ENCODE measurements at regions not wholly inside any gene's neighbourhood (a gene's known extent, or its start where the extent isn't known, plus 50 kb on each side); places are given as distances from the start of the nearest gene placed in this dataset.
"Not testable (repeated sequence)": the region's sequence is repeated elsewhere in the genome, so short reads cannot be mapped to it uniquely, and the experiment has no call there.

DNA sequence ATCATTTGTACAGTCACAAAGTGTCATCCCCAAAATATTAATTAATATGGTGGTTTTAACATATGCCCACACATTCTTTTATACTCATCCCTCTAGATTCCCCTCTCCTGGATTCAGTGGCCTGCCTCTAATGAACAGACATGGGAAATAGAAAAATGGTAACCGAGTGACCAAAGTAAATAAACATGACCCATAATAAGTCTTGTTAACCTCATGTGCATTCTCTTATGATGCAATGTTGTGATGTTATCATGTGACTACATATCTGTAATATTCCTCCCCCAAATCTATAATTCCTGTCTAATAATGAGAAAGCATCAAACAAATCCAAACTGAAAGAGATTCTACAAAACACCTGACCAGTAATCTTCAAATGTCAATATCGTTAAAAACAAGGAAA is 164.5 kb upstream of the PRSS1 start:
- 84% methylated on average over 2 of the region's 2 CpGs for WGBS, 2 donors
- Histone ChIP-seq H3K9me3 (ENCODE audit: control insufficient read depth in 2 of 2, insufficient read depth in 1 of 2, low read depth in 1 of 2, low read length in 1 of 2) (no peaks in the 10 kb centered on the region), H3K36me3 (ENCODE audit: control insufficient read depth in 2 of 2, insufficient read depth in 2 of 2, low read length in 1 of 2) (no peaks in the 10 kb centered on the region), H3K27ac (ENCODE audit: low read depth in 2 of 2, low read length in 1 of 2) (no peak overlapping the region), H3K27me3 (ENCODE audit: control insufficient read depth in 1 of 2, insufficient read depth in 2 of 2, low read length in 2 of 2) (no peaks in the 10 kb centered on the region), H3K4me3 (ENCODE audit: low read depth in 1 of 2, low read length in 2 of 2) (no peak overlapping the region), H3K4me1 (ENCODE audit: control insufficient read depth in 2 of 2, insufficient read depth in 2 of 2, low read length in 1 of 2) (no peaks in the 10 kb centered on the region)

DNA sequence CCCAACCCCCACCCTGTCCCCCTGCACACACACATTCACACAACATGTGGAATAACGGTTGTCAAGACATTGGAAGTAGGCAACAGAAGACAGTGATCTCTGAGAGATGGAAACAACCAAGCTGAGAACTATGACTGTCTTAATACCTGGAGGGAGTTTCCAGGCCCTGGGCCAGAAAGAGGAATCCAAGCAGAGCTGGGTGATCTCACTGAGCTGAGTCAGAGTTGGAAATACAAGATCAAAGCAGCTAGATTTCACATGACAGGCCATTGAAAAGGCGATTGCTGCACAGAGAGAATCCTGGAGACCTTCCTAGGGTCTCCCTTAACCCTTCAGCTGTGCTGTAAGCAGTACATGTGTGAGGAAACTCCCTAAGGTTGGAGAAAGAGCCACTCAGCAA is 165.8 kb upstream of the PRSS1 start:
- Histone ChIP-seq H3K27ac (ENCODE audit: low read depth in 2 of 2, low read length in 1 of 2) (no peak overlapping the region), H3K36me3 (ENCODE audit: control insufficient read depth in 2 of 2, insufficient read depth in 2 of 2, low read length in 1 of 2) (no peaks in the 10 kb centered on the region), H3K27me3 (ENCODE audit: control insufficient read depth in 1 of 2, insufficient read depth in 2 of 2, low read length in 2 of 2) (no peaks in the 10 kb centered on the region), H3K4me1 (ENCODE audit: control insufficient read depth in 2 of 2, insufficient read depth in 2 of 2, low read length in 1 of 2) (no peaks in the 10 kb centered on the region), H3K4me3 (ENCODE audit: low read depth in 1 of 2, low read length in 2 of 2) (no peak overlapping the region), H3K9me3 (ENCODE audit: control insufficient read depth in 2 of 2, insufficient read depth in 1 of 2, low read depth in 1 of 2, low read length in 1 of 2) (no peaks in the 10 kb centered on the region)
- 21 to 33% methylated on average over 2 of the region's 2 CpGs for WGBS, 2 donors

DNA sequence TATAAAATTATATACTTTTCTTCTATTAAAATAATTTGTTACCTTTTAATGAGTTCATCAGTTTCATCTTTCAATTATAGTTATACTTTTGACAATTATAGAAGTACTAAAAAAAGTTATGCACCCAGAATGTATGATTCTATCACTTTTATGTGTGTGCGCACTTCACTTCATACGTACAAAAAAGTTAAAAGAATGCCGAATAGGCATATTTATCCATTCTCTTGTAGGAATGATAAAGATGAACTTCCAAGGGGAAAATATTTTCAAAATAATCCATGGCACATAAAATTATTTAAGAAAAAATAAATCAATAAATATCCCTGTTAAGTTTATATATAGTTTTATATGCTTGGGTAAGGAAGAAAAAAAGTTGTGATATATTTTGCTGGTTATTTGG is 166.9 kb upstream of the PRSS1 start:
- 95 to 99% methylated on average over 3 of the region's 3 CpGs for WGBS, 2 donors
- H3K9me3 ChIP-seq (ENCODE audit: control insufficient read depth in 2 of 2, insufficient read depth in 1 of 2, low read depth in 1 of 2, low read length in 1 of 2): no peaks in the 10 kb centered on the region
- no peak overlapping the region for H3K4me3 ChIP-seq (ENCODE audit: low read depth in 1 of 2, low read length in 2 of 2)
- no peaks in the 10 kb centered on the region for H3K27me3 ChIP-seq (ENCODE audit: control insufficient read depth in 1 of 2, insufficient read depth in 2 of 2, low read length in 2 of 2)
- no peaks in the 10 kb centered on the region for H3K4me1 ChIP-seq (ENCODE audit: control insufficient read depth in 2 of 2, insufficient read depth in 2 of 2, low read length in 1 of 2)
- H3K36me3 ChIP-seq (ENCODE audit: control insufficient read depth in 2 of 2, insufficient read depth in 2 of 2, low read length in 1 of 2): no peaks in the 10 kb centered on the region
- H3K27ac ChIP-seq (ENCODE audit: low read depth in 2 of 2, low read length in 1 of 2): no peak overlapping the region

DNA sequence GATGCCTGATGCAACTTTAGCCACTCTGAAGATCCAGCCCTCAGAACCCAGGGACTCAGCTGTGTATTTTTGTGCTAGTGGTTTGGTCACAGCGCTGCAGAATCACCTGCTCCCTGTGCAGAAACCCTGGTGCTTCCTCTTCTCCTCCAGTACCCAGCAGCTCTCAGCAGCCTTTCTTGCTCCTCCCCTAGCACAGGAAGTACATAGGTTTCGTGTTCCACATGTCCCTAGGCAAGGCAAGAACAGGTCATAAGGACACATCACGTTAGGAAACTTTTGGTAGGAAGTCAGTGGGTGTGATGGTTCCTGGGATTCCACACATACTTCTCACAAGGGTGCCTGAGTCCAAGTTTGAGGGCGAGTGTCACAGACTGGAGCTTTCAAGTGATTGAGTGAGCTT is 167.9 kb upstream of the PRSS1 start:
- no peaks in the 10 kb centered on the region for H3K4me1 ChIP-seq (ENCODE audit: control insufficient read depth in 2 of 2, insufficient read depth in 2 of 2, low read length in 1 of 2)
- no peaks in the 10 kb centered on the region for H3K9me3 ChIP-seq (ENCODE audit: control insufficient read depth in 2 of 2, insufficient read depth in 1 of 2, low read depth in 1 of 2, low read length in 1 of 2)
- H3K27ac ChIP-seq (ENCODE audit: low read depth in 2 of 2, low read length in 1 of 2): no peak overlapping the region
- no peaks in the 10 kb centered on the region for H3K27me3 ChIP-seq (ENCODE audit: control insufficient read depth in 1 of 2, insufficient read depth in 2 of 2, low read length in 2 of 2)
- H3K4me3 ChIP-seq (ENCODE audit: low read depth in 1 of 2, low read length in 2 of 2): no peak overlapping the region
- H3K36me3 ChIP-seq (ENCODE audit: control insufficient read depth in 2 of 2, insufficient read depth in 2 of 2, low read length in 1 of 2): no peaks in the 10 kb centered on the region
- 49 to 58% methylated on average over 4 of the region's 4 CpGs for WGBS, 2 donors

DNA sequence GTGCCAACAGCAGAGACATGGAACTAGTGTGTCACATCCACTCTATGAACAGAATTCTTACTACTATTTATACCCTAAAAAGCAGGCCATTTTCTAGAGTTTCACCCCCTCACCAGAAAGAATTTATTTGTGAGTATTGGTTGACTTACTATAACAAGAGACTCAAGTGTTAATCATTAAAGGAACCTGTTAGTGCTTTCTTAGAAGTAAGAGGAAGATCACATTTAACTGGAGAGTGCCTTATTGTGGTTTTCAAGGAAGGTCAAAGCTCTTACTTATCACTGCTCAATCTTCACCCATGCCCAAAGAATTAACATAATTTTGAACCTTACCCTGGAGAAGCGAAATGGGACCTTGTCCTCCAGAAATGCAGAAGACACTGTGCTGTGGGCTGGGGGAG is 169.3 kb upstream of the PRSS1 start:
- 86 to 89% methylated on average over 1 of the region's 1 CpG for WGBS, 2 donors

DNA sequence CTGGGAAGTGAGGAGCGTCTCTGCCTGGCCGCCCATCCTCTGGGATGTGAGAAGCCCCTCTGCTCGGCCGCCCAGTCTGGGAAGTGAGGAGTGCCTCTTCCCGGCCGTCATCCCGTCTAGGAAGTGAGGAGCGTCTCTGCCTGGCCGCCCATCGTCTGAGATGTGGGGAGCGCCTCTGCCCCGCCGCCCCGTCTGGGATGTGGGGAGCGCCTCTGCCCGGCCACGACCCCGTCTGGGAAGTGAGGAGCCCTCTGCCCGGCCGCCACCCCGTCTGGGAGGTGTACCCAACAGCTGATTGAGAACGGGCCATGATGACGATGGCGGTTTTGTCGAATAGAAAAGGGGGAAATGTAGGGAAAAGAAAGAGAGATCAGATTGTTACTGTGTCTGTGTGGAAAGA is 173.9 kb upstream of the PRSS1 start:
- not testable (repeated sequence) for H3K36me3 ChIP-seq (ENCODE audit: control insufficient read depth in 2 of 2, insufficient read depth in 2 of 2, low read length in 1 of 2); H3K27me3 ChIP-seq (ENCODE audit: control insufficient read depth in 1 of 2, insufficient read depth in 2 of 2, low read length in 2 of 2); H3K4me3 ChIP-seq (ENCODE audit: low read depth in 1 of 2, low read length in 2 of 2); H3K9me3 ChIP-seq (ENCODE audit: control insufficient read depth in 2 of 2, insufficient read depth in 1 of 2, low read depth in 1 of 2, low read length in 1 of 2); H3K27ac ChIP-seq (ENCODE audit: low read depth in 2 of 2, low read length in 1 of 2); H3K4me1 ChIP-seq (ENCODE audit: control insufficient read depth in 2 of 2, insufficient read depth in 2 of 2, low read length in 1 of 2)
- whole genome bisulfite sequencing, 2 donors: 93 to 97% methylated on average over 17 to 25 of the region's 25 CpGs

More for the DNA sequence above, 169.3 kb upstream of the PRSS1 start:
- Histone ChIP-seq H3K27me3 (ENCODE audit: control insufficient read depth in 1 of 2, insufficient read depth in 2 of 2, low read length in 2 of 2) (no peaks in the 10 kb centered on the region), H3K4me1 (ENCODE audit: control insufficient read depth in 2 of 2, insufficient read depth in 2 of 2, low read length in 1 of 2) (no peaks in the 10 kb centered on the region), H3K4me3 (ENCODE audit: low read depth in 1 of 2, low read length in 2 of 2) (no peak overlapping the region), H3K36me3 (ENCODE audit: control insufficient read depth in 2 of 2, insufficient read depth in 2 of 2, low read length in 1 of 2) (no peaks in the 10 kb centered on the region), H3K9me3 (ENCODE audit: control insufficient read depth in 2 of 2, insufficient read depth in 1 of 2, low read depth in 1 of 2, low read length in 1 of 2) (no peaks in the 10 kb centered on the region), H3K27ac (ENCODE audit: low read depth in 2 of 2, low read length in 1 of 2) (no peak overlapping the region)

DNA sequence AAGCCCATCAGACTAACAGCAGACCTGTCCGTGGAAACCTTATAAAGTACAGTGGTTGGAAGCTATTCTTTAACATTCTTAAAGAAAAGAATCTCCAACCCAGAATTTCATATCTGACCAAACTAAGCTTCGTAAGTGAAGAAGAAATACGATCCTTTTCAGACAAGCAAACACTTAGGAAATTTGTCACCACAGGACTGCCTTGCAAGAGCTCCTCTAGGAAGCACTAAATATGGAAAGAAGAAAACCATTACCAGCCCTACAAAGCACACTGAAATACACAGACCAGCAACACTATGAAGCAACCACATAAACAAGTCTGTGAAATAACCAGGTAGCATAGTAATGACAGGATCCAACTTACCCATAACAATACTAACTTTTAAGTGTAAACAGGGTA is 177.7 kb upstream of the PRSS1 start:
- Histone ChIP-seq H3K27me3 (ENCODE audit: control insufficient read depth in 1 of 2, insufficient read depth in 2 of 2, low read length in 2 of 2) (no peaks in the 10 kb centered on the region), H3K4me1 (ENCODE audit: control insufficient read depth in 2 of 2, insufficient read depth in 2 of 2, low read length in 1 of 2) (no peaks in the 10 kb centered on the region), H3K4me3 (ENCODE audit: low read depth in 1 of 2, low read length in 2 of 2) (no peak overlapping the region), H3K36me3 (ENCODE audit: control insufficient read depth in 2 of 2, insufficient read depth in 2 of 2, low read length in 1 of 2) (no peaks in the 10 kb centered on the region), H3K27ac (ENCODE audit: low read depth in 2 of 2, low read length in 1 of 2) (no peak overlapping the region), H3K9me3 (ENCODE audit: control insufficient read depth in 2 of 2, insufficient read depth in 1 of 2, low read depth in 1 of 2, low read length in 1 of 2) (no peaks in the 10 kb centered on the region)
- WGBS, 2 donors: 84 to 87% methylated on average over 3 of the region's 3 CpGs

DNA sequence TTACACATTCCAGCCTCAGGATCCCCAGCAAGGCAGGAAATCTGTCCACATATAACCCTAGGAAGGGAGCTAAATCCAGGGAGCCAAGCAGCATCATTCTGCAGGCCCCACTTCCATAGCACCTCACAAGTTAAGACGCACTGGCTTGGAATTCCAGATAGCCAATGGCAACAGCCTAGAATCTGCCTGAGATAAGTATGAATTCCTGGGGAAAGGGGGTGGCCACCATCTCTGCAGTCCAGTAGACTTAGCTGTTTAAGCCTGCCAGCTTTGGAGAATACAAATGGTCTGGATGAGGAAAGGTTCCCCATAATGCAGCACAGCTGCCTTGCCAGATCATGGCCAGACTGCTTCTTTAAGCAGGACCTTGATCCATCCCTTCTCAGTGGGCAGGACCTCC is 179.4 kb upstream of the PRSS1 start:
- H3K36me3 ChIP-seq (ENCODE audit: control insufficient read depth in 2 of 2, insufficient read depth in 2 of 2, low read length in 1 of 2): no peaks in the 10 kb centered on the region
- WGBS, 2 donors: 98 to 100% methylated on average over 1 of the region's 1 CpG

DNA sequence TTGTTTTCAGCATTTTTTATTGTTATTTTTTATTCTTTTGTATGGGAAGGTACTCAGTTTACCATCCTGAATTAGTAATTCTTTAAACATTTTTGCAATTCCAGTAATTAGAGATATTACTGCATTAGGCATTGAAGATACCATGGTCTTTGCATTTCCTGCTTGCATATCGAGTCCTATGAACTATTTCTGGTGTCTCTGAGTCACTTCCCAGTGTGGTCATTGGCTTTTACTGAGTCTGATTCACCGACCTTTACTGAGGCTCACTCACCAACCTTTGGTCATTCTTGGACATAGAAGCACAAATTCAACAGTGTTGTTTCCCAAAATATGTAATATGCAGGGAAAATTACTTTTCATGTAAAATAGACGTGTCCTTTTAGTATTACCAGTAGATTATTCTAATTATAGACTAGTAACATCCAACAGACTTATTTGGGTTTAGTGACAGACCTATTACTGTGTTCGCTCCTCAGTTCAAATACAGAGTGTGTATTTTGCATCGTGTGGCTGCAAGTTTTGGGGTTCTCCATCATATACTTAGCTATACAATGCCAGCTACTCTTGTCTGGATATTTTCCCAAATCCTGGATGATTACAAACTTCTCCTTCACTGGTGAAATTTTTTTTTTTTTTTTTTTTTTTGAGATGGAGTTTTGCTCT is 180.7 kb upstream of the PRSS1 start:
- H3K4me3 ChIP-seq (ENCODE audit: low read depth in 1 of 2, low read length in 2 of 2): no peak overlapping the region
- WGBS, 2 donors: 64% methylated on average over 5 of the region's 5 CpGs
- H3K27me3 ChIP-seq (ENCODE audit: control insufficient read depth in 1 of 2, insufficient read depth in 2 of 2, low read length in 2 of 2): no peaks in the 10 kb centered on the region
- H3K9me3 ChIP-seq (ENCODE audit: control insufficient read depth in 2 of 2, insufficient read depth in 1 of 2, low read depth in 1 of 2, low read length in 1 of 2): peaks cover 0 to 3% of the 10 kb centered on the region in 2 donors
- H3K4me1 ChIP-seq (ENCODE audit: control insufficient read depth in 2 of 2, insufficient read depth in 2 of 2, low read length in 1 of 2): no peaks in the 10 kb centered on the region
- H3K36me3 ChIP-seq (ENCODE audit: control insufficient read depth in 2 of 2, insufficient read depth in 2 of 2, low read length in 1 of 2): no peaks in the 10 kb centered on the region
- H3K27ac ChIP-seq (ENCODE audit: low read depth in 2 of 2, low read length in 1 of 2): no peak overlapping the region

More for the DNA sequence above, 179.4 kb upstream of the PRSS1 start:
- Histone ChIP-seq H3K4me3 (ENCODE audit: low read depth in 1 of 2, low read length in 2 of 2) (no peak overlapping the region), H3K27me3 (ENCODE audit: control insufficient read depth in 1 of 2, insufficient read depth in 2 of 2, low read length in 2 of 2) (no peaks in the 10 kb centered on the region), H3K27ac (ENCODE audit: low read depth in 2 of 2, low read length in 1 of 2) (no peak overlapping the region), H3K9me3 (ENCODE audit: control insufficient read depth in 2 of 2, insufficient read depth in 1 of 2, low read depth in 1 of 2, low read length in 1 of 2) (peaks cover 0 to 3% of the 10 kb centered on the region in 2 donors), H3K4me1 (ENCODE audit: control insufficient read depth in 2 of 2, insufficient read depth in 2 of 2, low read length in 1 of 2) (no peaks in the 10 kb centered on the region)

DNA sequence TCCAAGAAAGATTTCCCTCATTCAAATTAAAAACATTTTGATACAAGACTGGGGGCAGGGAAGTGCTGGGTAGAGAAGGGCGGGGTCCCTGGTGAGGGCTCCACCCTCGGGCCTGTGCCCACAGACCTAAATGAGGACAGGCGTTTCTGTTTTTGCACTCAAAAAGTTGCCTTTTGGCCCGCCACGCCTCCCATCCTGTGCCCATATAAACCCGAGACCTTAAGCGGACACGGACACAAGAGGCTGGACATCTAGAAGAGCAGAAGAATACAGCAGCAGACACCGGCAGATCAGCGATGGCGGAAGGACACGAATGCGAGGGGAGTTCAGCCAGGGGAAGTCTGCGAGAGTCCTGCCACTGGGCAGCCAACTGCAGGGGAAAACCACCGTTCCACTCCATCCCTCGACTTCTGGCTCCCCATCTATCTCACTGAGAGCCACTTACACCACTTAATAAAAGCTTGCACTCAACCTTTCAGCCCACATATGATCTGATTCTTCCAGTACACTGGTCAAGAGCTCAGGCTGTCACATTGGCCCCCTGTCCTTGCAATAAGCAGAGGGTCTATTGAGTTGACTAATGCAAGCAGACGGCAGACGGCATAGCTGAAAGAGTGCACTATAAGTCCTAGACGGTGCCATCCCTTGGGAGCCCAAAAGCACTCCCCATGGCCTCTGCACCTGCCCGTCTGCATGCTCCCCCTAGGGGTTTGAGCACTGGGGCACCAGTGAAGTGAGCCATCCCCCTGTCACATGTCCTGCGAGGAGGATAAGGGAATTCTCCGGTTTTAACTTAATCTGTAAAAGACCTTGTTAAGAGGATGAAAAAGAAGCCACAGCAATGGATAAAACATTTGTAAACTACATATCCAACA is 181.8 kb upstream of the PRSS1 start:
- Histone ChIP-seq H3K36me3 (ENCODE audit: control insufficient read depth in 2 of 2, insufficient read depth in 2 of 2, low read length in 1 of 2) (no peaks in the 10 kb centered on the region), H3K4me1 (ENCODE audit: control insufficient read depth in 2 of 2, insufficient read depth in 2 of 2, low read length in 1 of 2) (no peaks in the 10 kb centered on the region), H3K27ac (ENCODE audit: low read depth in 2 of 2, low read length in 1 of 2) (no peak overlapping the region), H3K4me3 (ENCODE audit: low read depth in 1 of 2, low read length in 2 of 2) (no peak overlapping the region), H3K27me3 (ENCODE audit: control insufficient read depth in 1 of 2, insufficient read depth in 2 of 2, low read length in 2 of 2) (no peaks in the 10 kb centered on the region), H3K9me3 (ENCODE audit: control insufficient read depth in 2 of 2, insufficient read depth in 1 of 2, low read depth in 1 of 2, low read length in 1 of 2) (peaks cover 0 to 3% of the 10 kb centered on the region in 2 donors)
- 80 to 83% methylated on average over 22 of the region's 22 CpGs for WGBS, 2 donors
